ENCODE measurements at regions not wholly inside any gene's neighbourhood (a gene's known extent, or its start where the extent isn't known, plus 50 kb on each side); places are given as distances from the start of the nearest gene placed in this dataset.

- no peak for TF ChIP-seq CTCF (tag by site-specific recombination; IDR thresholded peaks at IDR 0.05)
- no peak for TF ChIP-seq ZBTB21 (tag by site-specific recombination; IDR thresholded peaks at IDR 0.05)
- no peak for TF ChIP-seq ZBTB48 (tag by site-specific recombination; IDR thresholded peaks at IDR 0.05)
- no peak for TF ChIP-seq ZNF561 (tag by site-specific recombination; IDR thresholded peaks at IDR 0.05; ENCODE audit: borderline replicate concordance)
- TF ChIP-seq ZNF2 (tag by site-specific recombination; IDR thresholded peaks at IDR 0.05): no peak
- no peak for TF ChIP-seq ZNF48 (tag by site-specific recombination; IDR thresholded peaks at IDR 0.05)
- TF ChIP-seq ZNF280D (tag by site-specific recombination; IDR thresholded peaks at IDR 0.05): no peak
- no peak for TF ChIP-seq REST (tag by site-specific recombination; IDR thresholded peaks at IDR 0.05)
These were observed 226.1 kb upstream of the HNRNPA3 start for GRCh38 chr2:176986487-176986886.
